Activated CD4-positive, alpha-beta T cell treated with anti-CD3 and anti-CD28 coated beads, Interleukin-2, amount 10 ng/mL, durations not matched to agents 24 days and 14 days (primary cell): ENCODE measurements at regions not wholly inside any gene's neighbourhood (a gene's known extent, or its start where the extent isn't known, plus 50 kb on each side); places are given as distances from the start of the nearest gene placed in this dataset.

Experiments used
- DNase-seq: peaks from one replicate; pipeline ENCODE4 v3.0.0; 2022
- H3K27ac Mint-ChIP-seq: one replicate; pipeline ENCODE4 v1.8.0; 2022; ENCODE audit warnings: mild to moderate bottlenecking, mixed read lengths
- H3K27me3 Mint-ChIP-seq: one replicate; pipeline ENCODE4 v1.8.0; 2022; ENCODE audit warnings: mixed read lengths
- H3K36me3 Mint-ChIP-seq: one replicate; pipeline ENCODE4 v1.8.0; 2022; ENCODE audit warnings: low read depth, mild to moderate bottlenecking, mixed read lengths
- H3K4me1 Mint-ChIP-seq: one replicate; pipeline ENCODE4 v1.8.0; 2021; ENCODE audit warnings: mixed read lengths
- H3K4me3 Mint-ChIP-seq: one replicate; pipeline ENCODE4 v1.8.0; 2022; ENCODE audit warnings: mild to moderate bottlenecking, moderate library complexity, mixed read lengths
- H3K9me3 Mint-ChIP-seq: one replicate; pipeline ENCODE4 v1.8.0; 2021; ENCODE audit warnings: mixed read lengths
- intact Hi-C: fragments of 100-400 bp; cut with micrococcal nuclease; formaldehyde crosslinking; loops from one replicate; pipeline ENCODE4 v1.15.1; 2023

DNA sequence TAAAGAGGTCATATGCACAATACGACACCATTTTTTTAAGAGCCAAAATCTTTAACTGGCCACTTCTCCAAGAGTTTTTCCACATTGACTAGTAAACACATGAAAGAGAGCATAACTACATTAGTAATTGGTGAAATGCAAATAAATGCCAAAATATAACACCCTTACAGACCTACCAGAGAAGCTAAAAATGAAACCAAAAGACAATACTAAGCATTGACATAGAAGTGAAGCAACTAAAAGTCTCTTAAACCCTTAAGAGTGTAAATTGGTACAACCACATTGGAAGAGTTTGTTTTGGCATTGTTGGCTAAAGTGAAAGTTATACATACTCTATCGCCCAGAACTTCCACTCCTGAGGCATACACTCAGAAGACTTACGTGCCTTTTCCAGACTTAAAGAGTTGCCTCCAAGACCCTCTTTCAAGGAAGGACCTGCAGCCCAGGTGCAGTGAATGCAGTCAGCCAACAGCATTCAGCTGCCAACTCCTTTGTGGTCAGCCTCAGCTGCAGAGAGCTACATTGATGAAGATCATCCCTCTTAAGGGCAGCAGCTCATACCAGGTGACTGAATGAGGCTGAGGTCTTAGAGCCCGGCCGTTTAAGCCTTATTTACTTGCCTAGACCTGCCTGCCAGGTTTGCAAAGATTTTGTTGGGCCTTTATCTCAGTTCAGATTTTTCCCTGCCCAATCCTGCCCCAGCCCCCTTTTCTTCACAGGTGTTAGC is 839.1 kb upstream of the ADGRL2 start:
- DNase-seq, result no peak
- H3K27ac Mint-ChIP-seq, result no peak overlapping the region
- H3K4me3 Mint-ChIP-seq, result no peak overlapping the region
- H3K36me3 Mint-ChIP-seq, result no peaks in the 10 kb centered on the region
- H3K4me1 Mint-ChIP-seq, result no peaks in the 10 kb centered on the region
- H3K9me3 Mint-ChIP-seq, result no peaks in the 10 kb centered on the region
- intact Hi-C loops, result no loop called here
- H3K27me3 Mint-ChIP-seq, result no peaks in the 10 kb centered on the region

DNA sequence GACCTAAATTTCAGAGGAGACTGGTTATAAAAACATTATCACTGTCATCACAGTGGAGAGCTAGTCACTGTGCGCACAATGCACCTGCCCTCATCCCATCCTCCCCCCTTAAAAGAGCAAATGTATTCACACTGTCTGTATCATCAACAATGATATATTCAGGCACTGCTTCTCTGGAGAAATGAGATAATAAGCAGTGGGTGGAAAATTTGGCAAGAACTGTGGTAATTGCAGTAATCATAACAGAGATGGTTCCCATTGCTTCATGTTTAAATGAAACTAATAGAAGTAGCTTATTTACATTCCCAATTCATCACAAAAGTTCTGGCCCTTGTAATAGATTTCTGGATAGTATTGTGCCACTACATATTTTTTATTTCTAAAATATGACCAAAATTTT is 867.4 kb upstream of the ADGRL2 start:
- intact Hi-C loops, result no loop called here
- no peaks in the 10 kb centered on the region for H3K27me3 Mint-ChIP-seq
- no peak overlapping the region for H3K27ac Mint-ChIP-seq
- H3K36me3 Mint-ChIP-seq, result no peaks in the 10 kb centered on the region
- no peaks in the 10 kb centered on the region for H3K4me1 Mint-ChIP-seq
- peaks cover 8% of the 10 kb centered on the region for H3K9me3 Mint-ChIP-seq
- H3K4me3 Mint-ChIP-seq, result no peak overlapping the region
- no peak for DNase-seq

DNA sequence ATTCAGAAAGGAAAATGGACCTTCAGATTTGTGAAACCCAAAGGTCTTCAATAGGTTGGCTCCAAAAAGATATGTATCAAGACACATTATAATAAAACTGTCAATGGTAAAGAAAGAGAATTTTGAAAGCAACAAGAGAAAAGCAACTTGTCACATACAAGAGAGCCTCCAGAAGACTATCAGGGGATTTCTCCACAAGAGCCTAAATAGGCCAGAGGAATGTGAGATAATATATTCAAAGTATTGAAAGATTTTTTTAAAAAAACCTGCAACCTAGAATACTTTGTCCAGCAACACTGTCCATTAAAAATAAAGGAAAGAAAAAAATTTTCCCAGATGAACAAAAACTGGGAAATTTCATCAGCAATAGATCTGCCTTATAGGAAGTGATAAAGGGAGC is 869.6 kb upstream of the ADGRL2 start:
- no peak overlapping the region for H3K27ac Mint-ChIP-seq
- H3K27me3 Mint-ChIP-seq, result no peaks in the 10 kb centered on the region
- no peaks in the 10 kb centered on the region for H3K4me1 Mint-ChIP-seq
- no peak for DNase-seq
- intact Hi-C loops, result no loop called here
- H3K9me3 Mint-ChIP-seq, result peaks cover 7% of the 10 kb centered on the region
- H3K4me3 Mint-ChIP-seq, result no peak overlapping the region
- H3K36me3 Mint-ChIP-seq, result no peaks in the 10 kb centered on the region

DNA sequence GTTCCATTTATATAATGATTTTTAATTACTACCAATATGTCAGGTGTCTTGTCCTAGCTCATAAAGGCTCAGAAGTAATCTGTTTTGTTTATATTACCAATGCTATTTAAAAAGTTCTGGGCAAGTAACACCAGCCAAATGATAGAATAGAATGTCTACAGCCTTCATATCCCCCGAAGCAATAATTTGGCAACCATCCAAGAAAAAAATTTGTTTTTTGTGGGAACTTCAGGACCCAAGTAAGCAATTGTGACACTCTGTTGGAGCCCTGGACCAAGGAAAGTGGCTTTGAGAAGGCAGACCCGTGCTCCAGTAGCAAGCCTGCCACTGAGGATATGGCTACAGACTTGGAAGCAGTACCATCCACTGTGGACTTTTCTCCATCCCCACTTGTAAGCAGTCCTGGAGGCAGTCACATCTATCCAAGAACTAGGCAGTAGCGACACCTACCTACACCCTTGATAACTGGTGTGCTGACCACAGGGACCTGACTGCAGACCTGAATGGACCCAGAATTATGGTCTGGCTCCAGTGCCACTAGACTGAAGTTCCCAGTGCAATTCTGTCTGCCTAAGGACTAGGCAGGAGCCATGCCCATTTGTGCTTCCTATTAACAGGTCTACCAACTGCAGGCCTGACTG is 870.7 kb upstream of the ADGRL2 start:
- Mint-ChIP-seq H3K4me1 (no peaks in the 10 kb centered on the region), H3K27me3 (no peaks in the 10 kb centered on the region), H3K4me3 (no peak overlapping the region), H3K27ac (no peak overlapping the region), H3K36me3 (no peaks in the 10 kb centered on the region), H3K9me3 (peaks cover 7% of the 10 kb centered on the region)
- DNase-seq, result no peak
- intact Hi-C loops, result no loop called here

DNA sequence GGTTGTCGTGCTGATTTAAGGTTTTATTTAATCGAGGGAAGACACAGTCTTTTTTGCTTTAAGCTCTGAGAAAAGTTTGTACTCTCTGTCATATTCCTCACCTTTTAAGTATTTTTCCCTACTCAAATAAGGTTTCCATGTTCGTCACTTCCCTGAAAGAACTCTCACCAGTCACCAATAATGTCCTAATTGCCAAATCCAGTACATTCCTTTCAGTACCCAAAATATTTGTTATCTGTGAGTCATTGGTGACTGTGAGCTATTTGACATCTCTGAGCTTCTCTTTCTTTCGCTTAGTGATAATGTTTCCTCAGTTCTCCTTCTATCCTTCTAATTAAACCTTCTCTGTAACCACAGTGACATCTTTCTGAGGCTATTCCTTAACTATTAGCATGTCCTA is 874.2 kb upstream of the ADGRL2 start:
- no peaks in the 10 kb centered on the region for H3K36me3 Mint-ChIP-seq
- H3K27me3 Mint-ChIP-seq, result no peaks in the 10 kb centered on the region
- no peak overlapping the region for H3K4me3 Mint-ChIP-seq
- H3K9me3 Mint-ChIP-seq, result peaks cover 7% of the 10 kb centered on the region
- DNase-seq, result no peak
- intact Hi-C loops, result no loop called here
- H3K27ac Mint-ChIP-seq, result no peak overlapping the region
- H3K4me1 Mint-ChIP-seq, result no peaks in the 10 kb centered on the region

DNA sequence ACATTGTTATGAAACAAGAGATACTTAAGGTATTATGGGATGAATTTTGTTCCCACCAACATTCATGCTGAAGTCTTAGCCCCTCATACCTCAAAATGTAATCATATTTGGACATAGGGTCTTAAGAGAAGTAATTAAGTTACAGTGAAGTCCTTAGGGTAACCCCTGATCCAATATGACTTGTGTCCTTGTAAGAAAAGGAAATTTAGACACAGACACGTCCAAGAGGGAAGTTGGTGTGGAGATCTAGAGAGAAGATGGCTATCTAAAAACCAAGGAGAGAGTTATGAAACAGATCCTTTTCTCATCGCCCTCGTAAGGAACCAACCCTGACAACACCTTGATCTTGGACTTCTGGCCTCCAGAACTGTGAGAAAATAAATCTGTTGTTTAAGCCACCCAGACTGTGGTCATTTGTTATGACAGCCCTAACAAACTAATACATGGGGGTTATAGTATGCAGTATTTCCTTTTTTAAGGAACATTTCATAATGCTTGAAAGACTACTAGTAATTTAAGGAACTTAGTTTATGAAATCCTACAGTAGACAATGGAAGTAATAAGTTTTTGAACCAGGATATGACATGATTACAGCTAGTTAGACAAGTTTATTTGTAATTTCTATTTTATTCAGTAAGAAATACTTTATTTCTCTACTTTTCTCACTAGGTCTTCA is 875.5 kb upstream of the ADGRL2 start:
- H3K27me3 Mint-ChIP-seq, result no peaks in the 10 kb centered on the region
- no peaks in the 10 kb centered on the region for H3K4me1 Mint-ChIP-seq
- intact Hi-C loops, result no loop called here
- H3K9me3 Mint-ChIP-seq, result peaks cover 3% of the 10 kb centered on the region
- DNase-seq, result no peak
- H3K27ac Mint-ChIP-seq, result no peak overlapping the region
- H3K36me3 Mint-ChIP-seq, result no peaks in the 10 kb centered on the region
- no peak overlapping the region for H3K4me3 Mint-ChIP-seq

DNA sequence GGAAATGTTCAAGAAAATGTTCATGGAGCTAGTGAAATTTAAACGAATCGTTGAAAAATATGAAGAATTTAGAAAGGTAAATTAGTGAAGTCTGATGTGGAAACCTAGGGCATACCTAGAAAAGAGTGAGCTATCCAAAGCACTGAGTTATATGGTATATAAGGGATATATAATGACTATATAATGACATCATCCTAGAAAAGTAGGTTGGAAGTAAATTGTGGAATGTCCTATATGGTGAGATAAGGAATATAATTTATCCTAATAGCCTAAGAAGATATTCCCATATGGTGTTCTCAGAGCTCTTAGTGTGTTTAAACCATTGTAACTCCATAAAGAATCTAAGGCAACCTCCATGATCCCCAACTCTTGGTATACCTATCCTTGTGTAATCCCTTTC is 876.4 kb upstream of the ADGRL2 start:
- H3K27me3 Mint-ChIP-seq, result no peaks in the 10 kb centered on the region
- H3K4me3 Mint-ChIP-seq, result no peak overlapping the region
- H3K4me1 Mint-ChIP-seq, result no peaks in the 10 kb centered on the region
- H3K36me3 Mint-ChIP-seq, result no peaks in the 10 kb centered on the region
- intact Hi-C loops, result no loop called here
- no peak for DNase-seq
- H3K27ac Mint-ChIP-seq, result no peak overlapping the region
- H3K9me3 Mint-ChIP-seq, result peaks cover 3% of the 10 kb centered on the region

DNA sequence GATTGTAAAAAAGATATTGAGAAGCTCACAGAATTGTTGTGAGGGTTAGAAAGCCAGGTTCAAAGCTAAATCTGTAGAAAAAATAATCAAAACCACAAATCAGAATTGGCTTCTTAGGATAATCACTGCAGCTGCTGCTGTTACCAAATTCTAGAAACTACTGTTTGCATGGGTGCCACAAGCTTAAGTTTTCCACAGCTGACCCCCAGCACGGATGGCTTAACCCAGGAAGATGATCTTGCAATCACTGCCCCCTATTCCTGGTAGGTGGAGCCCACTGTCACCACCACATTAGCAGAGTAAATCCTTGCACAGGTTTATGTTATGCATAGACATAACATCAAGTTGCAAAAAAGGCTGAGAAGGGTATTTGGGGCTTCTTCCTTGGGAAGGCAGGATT is 877.8 kb upstream of the ADGRL2 start:
- intact Hi-C loops, result no loop called here
- DNase-seq, result no peak
- no peak overlapping the region for H3K4me3 Mint-ChIP-seq
- no peaks in the 10 kb centered on the region for H3K4me1 Mint-ChIP-seq
- no peaks in the 10 kb centered on the region for H3K9me3 Mint-ChIP-seq
- H3K27me3 Mint-ChIP-seq, result no peaks in the 10 kb centered on the region
- no peaks in the 10 kb centered on the region for H3K36me3 Mint-ChIP-seq
- no peak overlapping the region for H3K27ac Mint-ChIP-seq

DNA sequence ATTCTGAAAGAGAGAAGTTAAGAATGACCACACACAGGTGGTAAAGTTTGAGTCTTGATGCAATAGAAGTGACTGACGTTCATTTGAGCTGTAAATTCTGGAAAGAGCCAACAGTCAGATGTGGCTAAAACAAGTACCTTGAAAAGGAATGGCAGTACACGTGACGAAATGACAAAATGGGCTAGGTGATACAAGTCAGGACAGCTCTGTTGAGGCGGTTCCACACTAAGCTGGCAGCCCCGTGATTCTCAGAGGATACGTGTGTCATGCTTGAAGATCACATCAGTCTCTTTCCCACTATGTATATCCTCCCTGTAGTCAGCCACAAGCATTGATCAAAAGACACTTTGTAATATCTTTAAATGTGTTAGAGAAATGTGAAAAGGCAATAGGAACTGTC is 881.3 kb upstream of the ADGRL2 start:
- Mint-ChIP-seq H3K4me3 (no peak overlapping the region), H3K27me3 (no peaks in the 10 kb centered on the region), H3K36me3 (no peaks in the 10 kb centered on the region), H3K27ac (no peak overlapping the region), H3K4me1 (no peaks in the 10 kb centered on the region), H3K9me3 (no peaks in the 10 kb centered on the region)
- intact Hi-C loops, result no loop called here
- no peak for DNase-seq

DNA sequence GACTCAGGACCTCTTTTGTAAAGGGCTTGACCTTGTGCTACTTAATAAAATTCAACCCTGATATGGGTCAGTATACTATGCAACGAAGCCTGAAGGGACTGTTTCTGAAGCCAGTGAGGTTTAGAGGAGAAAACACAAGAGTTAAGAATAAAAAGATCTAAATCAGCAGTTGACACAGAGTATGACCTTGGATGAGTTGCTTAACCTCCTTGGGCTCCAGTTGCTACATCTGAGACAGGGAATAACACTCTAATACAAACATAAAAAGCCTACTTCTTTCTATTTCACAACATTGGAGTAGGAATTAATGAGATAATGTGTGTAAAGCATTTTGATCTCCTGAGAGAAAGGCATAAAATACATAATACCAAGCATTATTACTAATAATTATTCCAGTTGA is 882.4 kb upstream of the ADGRL2 start:
- Mint-ChIP-seq H3K27ac (no peak overlapping the region), H3K36me3 (no peaks in the 10 kb centered on the region)

DNA sequence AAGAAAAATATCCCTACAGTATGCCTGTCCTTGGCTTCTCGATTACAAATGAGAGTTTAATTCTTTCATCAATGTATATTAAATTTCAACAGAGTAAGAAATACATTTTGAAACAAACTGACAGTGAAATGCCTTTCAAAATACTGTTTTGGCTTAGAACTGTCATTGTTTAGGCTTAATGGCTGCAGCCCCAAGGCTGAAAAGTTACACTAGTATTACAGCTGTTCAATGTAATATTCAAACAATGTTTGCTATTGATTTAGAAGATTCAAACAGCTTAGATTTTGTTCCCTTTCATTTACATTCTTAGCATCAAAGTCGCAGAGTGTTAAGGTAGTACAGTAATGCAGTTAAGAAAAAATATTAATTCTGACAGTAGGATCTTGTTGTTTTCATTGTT is 882.9 kb upstream of the ADGRL2 start:
- H3K9me3 Mint-ChIP-seq, result no peaks in the 10 kb centered on the region
- no peak for DNase-seq
- no peak overlapping the region for H3K27ac Mint-ChIP-seq
- H3K27me3 Mint-ChIP-seq, result no peaks in the 10 kb centered on the region
- H3K4me3 Mint-ChIP-seq, result no peak overlapping the region
- H3K4me1 Mint-ChIP-seq, result no peaks in the 10 kb centered on the region
- intact Hi-C loops, result no loop called here
- no peaks in the 10 kb centered on the region for H3K36me3 Mint-ChIP-seq

More for the DNA sequence above, 882.4 kb upstream of the ADGRL2 start:
- Mint-ChIP-seq H3K4me1 (no peaks in the 10 kb centered on the region), H3K4me3 (no peak overlapping the region), H3K9me3 (no peaks in the 10 kb centered on the region), H3K27me3 (no peaks in the 10 kb centered on the region)
- DNase-seq, result no peak
- intact Hi-C loops, result no loop called here

DNA sequence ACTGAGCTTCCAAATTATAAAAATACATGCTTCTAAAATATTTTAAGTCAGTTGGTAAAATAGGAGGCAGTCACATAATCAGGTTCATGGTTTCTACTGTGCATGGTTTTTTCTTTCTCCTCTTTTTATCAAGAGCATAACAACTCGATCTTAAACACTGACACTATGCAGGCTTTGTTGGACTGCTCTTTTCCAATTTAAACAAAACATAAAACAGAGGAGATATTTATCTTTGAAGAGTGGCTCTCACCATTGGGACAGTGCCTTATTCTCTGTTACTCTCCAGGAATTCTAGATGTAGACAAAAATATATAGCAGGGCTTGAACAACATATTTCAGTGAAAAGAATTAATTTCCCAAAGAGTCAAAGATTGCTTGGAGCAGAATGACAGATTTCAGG is 883.5 kb upstream of the ADGRL2 start:
- Mint-ChIP-seq H3K4me1 (no peaks in the 10 kb centered on the region), H3K4me3 (no peak overlapping the region), H3K27ac (no peak overlapping the region), H3K27me3 (no peaks in the 10 kb centered on the region), H3K9me3 (no peaks in the 10 kb centered on the region), H3K36me3 (no peaks in the 10 kb centered on the region)
- DNase-seq, result no peak
- intact Hi-C loops, result no loop called here

DNA sequence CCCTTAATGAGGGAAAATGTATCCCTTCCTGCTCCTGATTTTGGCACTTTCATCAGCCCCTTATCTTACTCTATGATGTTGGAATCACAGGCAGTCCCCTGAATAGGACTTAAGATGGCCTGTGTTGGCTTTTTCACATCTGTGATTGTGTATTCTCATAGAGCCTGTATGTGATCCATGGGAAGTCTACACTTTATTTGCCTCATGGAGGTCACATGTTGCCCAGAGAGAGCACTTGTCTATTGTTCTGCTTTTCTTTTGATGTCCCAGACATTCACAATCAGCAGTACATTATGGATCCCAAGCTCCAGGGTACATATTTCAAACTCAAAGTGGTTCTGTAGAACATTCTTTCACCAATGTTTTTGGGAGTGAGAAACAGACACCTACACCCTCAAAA is 885.2 kb upstream of the ADGRL2 start:
- intact Hi-C loops, result no loop called here

DNA sequence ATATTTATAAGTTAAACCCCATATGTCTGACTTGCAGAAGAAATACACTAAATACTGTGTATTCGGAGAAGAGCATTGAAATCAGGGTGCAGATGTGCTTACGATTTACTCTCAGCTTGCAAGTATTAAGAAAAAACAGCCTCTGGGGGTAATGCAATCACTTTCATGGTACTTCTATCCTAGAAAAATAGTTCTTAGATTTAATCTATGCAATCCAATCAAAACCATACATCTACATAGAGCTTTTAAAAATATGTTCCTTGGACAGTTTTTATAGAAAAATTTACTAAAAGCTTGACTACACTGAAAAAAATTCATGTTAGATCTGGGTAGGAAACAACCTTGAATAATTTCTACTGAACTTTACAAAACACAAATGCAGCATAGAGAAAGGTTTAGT is 890.3 kb upstream of the ADGRL2 start:
- H3K9me3 Mint-ChIP-seq, result no peaks in the 10 kb centered on the region
- no peak for DNase-seq
- intact Hi-C loops, result no loop called here
- no peaks in the 10 kb centered on the region for H3K4me1 Mint-ChIP-seq
- no peaks in the 10 kb centered on the region for H3K27me3 Mint-ChIP-seq
- H3K27ac Mint-ChIP-seq, result no peak overlapping the region
- no peak overlapping the region for H3K4me3 Mint-ChIP-seq
- H3K36me3 Mint-ChIP-seq, result no peaks in the 10 kb centered on the region

More for the DNA sequence above, 885.2 kb upstream of the ADGRL2 start:
- H3K36me3 Mint-ChIP-seq, result no peaks in the 10 kb centered on the region
- no peaks in the 10 kb centered on the region for H3K27me3 Mint-ChIP-seq
- DNase-seq, result no peak
- H3K9me3 Mint-ChIP-seq, result no peaks in the 10 kb centered on the region
- no peak overlapping the region for H3K27ac Mint-ChIP-seq
- H3K4me1 Mint-ChIP-seq, result no peaks in the 10 kb centered on the region
- H3K4me3 Mint-ChIP-seq, result no peak overlapping the region
